OCI-LY3 (cell line): ENCODE measurements at regions not wholly inside any gene's neighbourhood (a gene's known extent, or its start where the extent isn't known, plus 50 kb on each side); places are given as distances from the start of the nearest gene placed in this dataset.

Experiments used
- EZH2phosphoT487 ChIP-seq: fragments of 200-600 bp; shearing (Covaris generic); IDR thresholded peaks from 2 replicates; pipeline ENCODE4 v1.6.1; 2018; ENCODE audit warnings: antibody characterized with exemption, mixed run types, low read depth
- TF ChIP-seq, protein P1 (sequence below): fragments of 200-600, 300-600 bp; sonication (generic); IDR thresholded peaks from 2 replicates; pipeline ENCODE4 v1.5.1; 2014; ENCODE audit warnings: antibody characterized with exemption, low read length, low read depth

DNA sequence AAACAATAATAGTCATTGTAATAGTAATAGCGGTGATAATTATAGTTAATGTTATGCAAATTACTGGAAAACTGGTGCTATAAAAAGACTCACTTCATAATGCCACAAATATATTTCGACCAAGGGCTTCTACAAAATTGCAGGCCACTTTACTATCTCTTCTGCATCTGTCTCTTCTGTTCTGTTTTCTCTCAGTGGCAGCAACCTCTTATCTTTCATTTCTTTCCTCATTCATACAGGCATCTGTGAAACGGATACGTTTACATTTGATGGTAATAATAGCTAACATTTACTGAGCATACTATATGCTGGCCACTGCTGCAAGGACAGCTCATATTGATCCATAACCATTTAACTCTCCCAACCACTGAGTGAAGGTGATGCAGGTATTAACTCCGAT, 537.4 kb upstream of the PFKP start:
- TF ChIP-seq, protein P1, sequence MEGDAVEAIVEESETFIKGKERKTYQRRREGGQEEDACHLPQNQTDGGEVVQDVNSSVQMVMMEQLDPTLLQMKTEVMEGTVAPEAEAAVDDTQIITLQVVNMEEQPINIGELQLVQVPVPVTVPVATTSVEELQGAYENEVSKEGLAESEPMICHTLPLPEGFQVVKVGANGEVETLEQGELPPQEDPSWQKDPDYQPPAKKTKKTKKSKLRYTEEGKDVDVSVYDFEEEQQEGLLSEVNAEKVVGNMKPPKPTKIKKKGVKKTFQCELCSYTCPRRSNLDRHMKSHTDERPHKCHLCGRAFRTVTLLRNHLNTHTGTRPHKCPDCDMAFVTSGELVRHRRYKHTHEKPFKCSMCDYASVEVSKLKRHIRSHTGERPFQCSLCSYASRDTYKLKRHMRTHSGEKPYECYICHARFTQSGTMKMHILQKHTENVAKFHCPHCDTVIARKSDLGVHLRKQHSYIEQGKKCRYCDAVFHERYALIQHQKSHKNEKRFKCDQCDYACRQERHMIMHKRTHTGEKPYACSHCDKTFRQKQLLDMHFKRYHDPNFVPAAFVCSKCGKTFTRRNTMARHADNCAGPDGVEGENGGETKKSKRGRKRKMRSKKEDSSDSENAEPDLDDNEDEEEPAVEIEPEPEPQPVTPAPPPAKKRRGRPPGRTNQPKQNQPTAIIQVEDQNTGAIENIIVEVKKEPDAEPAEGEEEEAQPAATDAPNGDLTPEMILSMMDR, result no peak
- TF ChIP-seq EZH2phosphoT487, result no peak
